ENCODE measurements at regions not wholly inside any gene's neighbourhood (a gene's known extent, or its start where the extent isn't known, plus 50 kb on each side); places are given as distances from the start of the nearest gene placed in this dataset.

DNA sequence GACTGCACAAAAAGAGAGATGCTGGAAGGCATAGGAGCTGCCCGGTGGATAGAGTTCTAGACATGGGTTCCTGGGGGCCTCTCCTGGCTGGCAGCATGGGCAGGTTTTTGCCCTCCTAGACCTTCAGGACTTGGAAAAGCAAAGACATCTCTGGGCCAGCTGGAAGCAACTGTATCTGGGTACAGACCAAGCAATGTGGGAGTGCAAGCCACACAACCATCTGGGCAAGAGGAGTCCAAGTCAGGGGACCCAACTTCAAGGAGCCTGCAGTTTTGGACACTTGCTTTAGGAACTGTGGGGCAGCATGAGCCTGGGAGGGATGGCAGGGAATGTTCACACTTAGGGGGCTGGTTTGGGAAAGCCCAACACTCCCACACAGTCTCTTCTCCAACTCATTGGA, 323.3 kb downstream of the GADD45G start:
- no peaks in the 10 kb centered on the region for H3K9me3 ChIP-seq (ENCODE audit: control insufficient read depth, insufficient read depth, low read depth, low read length)
- no peak overlapping the region for H3K27ac ChIP-seq (ENCODE audit: extremely low read depth, low read depth, low read length)
- CTCF ChIA-PET = interaction anchor here (1.7 kb wide), 1 partner anchor 174 kb away, joined by 4 read pairs; no protein-coding TSS in a partner anchor
- H3K4me1 ChIP-seq (ENCODE audit: control insufficient read depth, insufficient read depth, low read length) = no peaks in the 10 kb centered on the region
- no peaks in the 10 kb centered on the region for H3K36me3 ChIP-seq (ENCODE audit: control insufficient read depth in 2 of 2, insufficient read depth in 1 of 2, low read length in 2 of 2)
- TF ChIP-seq FEZF1 (tag by site-specific recombination; IDR thresholded peaks at IDR 0.05) = no peak
- no peak for TF ChIP-seq ZFP37 (tag by site-specific recombination; IDR thresholded peaks at IDR 0.05)
- no peak for TF ChIP-seq ZNF777 (tag by site-specific recombination; IDR thresholded peaks at IDR 0.05; ENCODE audit: borderline replicate concordance)
- no peak for TF ChIP-seq ZNF623 (tag by site-specific recombination; IDR thresholded peaks at IDR 0.05)
- no peak for TF ChIP-seq TRIM28 (IDR thresholded peaks at IDR 0.05; ENCODE audit: borderline replicate concordance, low read length)
- no peak for TF ChIP-seq ZNF785 (tag by site-specific recombination; IDR thresholded peaks at IDR 0.05)
- TF ChIP-seq, protein P1, sequence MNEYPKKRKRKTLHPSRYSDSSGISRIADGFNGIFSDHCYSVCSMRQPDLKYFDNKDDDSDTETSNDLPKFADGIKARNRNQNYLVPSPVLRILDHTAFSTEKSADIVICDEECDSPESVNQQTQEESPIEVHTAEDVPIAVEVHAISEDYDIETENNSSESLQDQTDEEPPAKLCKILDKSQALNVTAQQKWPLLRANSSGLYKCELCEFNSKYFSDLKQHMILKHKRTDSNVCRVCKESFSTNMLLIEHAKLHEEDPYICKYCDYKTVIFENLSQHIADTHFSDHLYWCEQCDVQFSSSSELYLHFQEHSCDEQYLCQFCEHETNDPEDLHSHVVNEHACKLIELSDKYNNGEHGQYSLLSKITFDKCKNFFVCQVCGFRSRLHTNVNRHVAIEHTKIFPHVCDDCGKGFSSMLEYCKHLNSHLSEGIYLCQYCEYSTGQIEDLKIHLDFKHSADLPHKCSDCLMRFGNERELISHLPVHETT (tag by site-specific recombination; IDR thresholded peaks at IDR 0.05) = no peak
- POLR2A ChIA-PET = interaction anchor here (1.4 kb wide), 1 partner anchor 323 kb away, joined by 3 read pairs; the partner anchor contains the start of gene GADD45G
- H3K4me3 ChIP-seq (ENCODE audit: low read depth, low read length) = no peak overlapping the region

DNA sequence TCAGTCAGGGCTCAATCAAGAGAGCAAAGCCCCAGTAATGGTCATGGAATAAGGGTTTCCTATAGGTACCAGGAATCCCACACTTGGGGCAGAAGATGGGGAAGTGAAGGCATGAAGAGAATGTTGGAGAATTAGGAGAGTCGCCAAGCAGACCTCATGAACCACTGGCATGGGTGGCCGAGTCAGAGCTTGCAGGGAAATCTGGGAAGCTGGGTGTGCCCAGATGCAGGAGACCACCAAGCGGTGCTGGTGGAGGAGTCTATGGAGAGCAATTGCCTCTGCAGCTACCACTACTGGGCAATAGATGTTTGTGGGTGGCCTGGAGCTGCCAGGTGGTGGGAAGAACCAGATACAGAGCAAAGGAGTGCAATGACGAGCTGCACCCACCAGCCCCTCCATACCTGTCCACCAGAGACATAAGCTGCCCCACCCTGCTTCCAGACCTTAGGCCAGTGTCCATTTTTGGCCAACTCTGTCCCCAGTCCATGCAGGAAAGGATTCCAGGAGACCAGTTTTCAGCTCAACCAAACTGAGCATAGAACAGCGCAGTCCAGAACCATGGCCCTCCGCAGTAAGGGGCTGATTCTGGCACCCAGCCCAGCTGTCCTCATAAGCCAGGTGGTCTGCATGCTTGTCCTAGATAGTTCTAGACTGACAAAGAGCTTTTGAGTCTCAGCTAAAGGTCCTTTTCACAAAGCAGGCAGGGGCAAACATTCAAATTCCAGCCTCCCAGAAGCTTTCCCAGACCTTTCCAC, 323.9 kb downstream of the GADD45G start:
- no peaks in the 10 kb centered on the region for H3K4me1 ChIP-seq (ENCODE audit: control insufficient read depth, insufficient read depth, low read length)
- H3K4me3 ChIP-seq (ENCODE audit: low read depth, low read length) = no peak overlapping the region
- ChIA-PET CTCF (interaction anchor here (0.6 to 1.7 kb wide), 5 partner anchors 9 to 335 kb away, joined by 3 to 6 read pairs (median 4); no protein-coding TSS in a partner anchor), POLR2A (interaction anchor here (0.7 kb wide), 1 partner anchor 324 kb away, joined by 3 read pairs; the partner anchor contains the start of gene GADD45G)
- no peaks in the 10 kb centered on the region for H3K36me3 ChIP-seq (ENCODE audit: control insufficient read depth in 2 of 2, insufficient read depth in 1 of 2, low read length in 2 of 2)
- H3K27ac ChIP-seq (ENCODE audit: extremely low read depth, low read depth, low read length) = no peak overlapping the region
- TF ChIP-seq WT1 (tag by site-specific recombination; IDR thresholded peaks at IDR 0.05) (no peak), ZNF112 (tag by site-specific recombination; IDR thresholded peaks at IDR 0.05) (no peak), ZNF274 (IDR thresholded peaks at IDR 0.05; ENCODE audit: low read length) (no peak), ZNF274 (tag by site-specific recombination; IDR thresholded peaks at IDR 0.05; ENCODE audit: borderline replicate concordance) (no peak), ZNF830 (tag by site-specific recombination; IDR thresholded peaks at IDR 0.05; ENCODE audit: low read depth) (no peak), ZNF433 (tag by site-specific recombination; IDR thresholded peaks at IDR 0.05; ENCODE audit: low read depth) (no peak), ZNF549 (tag by site-specific recombination; IDR thresholded peaks at IDR 0.05) (no peak), ZNF416 (tag by site-specific recombination; IDR thresholded peaks at IDR 0.05) (no peak), ZNF529 (tag by site-specific recombination; IDR thresholded peaks at IDR 0.05; ENCODE audit: insufficient replicate concordance) (no peak), ZBTB8A (tag by site-specific recombination; IDR thresholded peaks at IDR 0.05) (no peak), ZNF670 (tag by site-specific recombination; IDR thresholded peaks at IDR 0.05; ENCODE audit: low read depth) (no peak), ZNF785 (tag by site-specific recombination; IDR thresholded peaks at IDR 0.05) (no peak), ZNF132 (tag by site-specific recombination; IDR thresholded peaks at IDR 0.05; ENCODE audit: borderline replicate concordance) (no peak), ZNF561 (tag by site-specific recombination; IDR thresholded peaks at IDR 0.05; ENCODE audit: borderline replicate concordance) (no peak), ZNF624 (tag by site-specific recombination; IDR thresholded peaks at IDR 0.05) (no peak), ZNF473 (tag by site-specific recombination; IDR thresholded peaks at IDR 0.05) (no peak), ZNF10 (tag by site-specific recombination; IDR thresholded peaks at IDR 0.05) (no peak)
- TF ChIP-seq, protein P2, sequence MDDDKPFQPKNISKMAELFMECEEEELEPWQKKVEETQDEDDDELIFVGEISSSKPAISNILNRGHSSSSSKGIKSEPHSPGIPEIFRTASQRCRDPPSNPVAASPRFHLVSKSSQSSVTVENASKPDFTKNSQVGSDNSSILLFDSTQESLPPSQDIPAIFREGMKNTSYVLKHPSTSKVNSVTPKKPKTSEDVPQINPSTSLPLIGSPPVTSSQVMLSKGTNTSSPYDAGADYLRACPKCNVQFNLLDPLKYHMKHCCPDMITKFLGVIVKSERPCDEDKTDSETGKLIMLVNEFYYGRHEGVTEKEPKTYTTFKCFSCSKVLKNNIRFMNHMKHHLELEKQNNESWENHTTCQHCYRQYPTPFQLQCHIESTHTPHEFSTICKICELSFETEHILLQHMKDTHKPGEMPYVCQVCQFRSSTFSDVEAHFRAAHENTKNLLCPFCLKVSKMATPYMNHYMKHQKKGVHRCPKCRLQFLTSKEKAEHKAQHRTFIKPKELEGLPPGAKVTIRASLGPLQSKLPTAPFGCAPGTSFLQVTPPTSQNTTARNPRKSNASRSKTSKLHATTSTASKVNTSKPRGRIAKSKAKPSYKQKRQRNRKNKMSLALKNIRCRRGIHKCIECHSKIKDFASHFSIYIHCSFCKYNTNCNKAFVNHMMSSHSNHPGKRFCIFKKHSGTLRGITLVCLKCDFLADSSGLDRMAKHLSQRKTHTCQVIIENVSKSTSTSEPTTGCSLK (tag by site-specific recombination; IDR thresholded peaks at IDR 0.05) = no peak
- TF ChIP-seq, protein P3, sequence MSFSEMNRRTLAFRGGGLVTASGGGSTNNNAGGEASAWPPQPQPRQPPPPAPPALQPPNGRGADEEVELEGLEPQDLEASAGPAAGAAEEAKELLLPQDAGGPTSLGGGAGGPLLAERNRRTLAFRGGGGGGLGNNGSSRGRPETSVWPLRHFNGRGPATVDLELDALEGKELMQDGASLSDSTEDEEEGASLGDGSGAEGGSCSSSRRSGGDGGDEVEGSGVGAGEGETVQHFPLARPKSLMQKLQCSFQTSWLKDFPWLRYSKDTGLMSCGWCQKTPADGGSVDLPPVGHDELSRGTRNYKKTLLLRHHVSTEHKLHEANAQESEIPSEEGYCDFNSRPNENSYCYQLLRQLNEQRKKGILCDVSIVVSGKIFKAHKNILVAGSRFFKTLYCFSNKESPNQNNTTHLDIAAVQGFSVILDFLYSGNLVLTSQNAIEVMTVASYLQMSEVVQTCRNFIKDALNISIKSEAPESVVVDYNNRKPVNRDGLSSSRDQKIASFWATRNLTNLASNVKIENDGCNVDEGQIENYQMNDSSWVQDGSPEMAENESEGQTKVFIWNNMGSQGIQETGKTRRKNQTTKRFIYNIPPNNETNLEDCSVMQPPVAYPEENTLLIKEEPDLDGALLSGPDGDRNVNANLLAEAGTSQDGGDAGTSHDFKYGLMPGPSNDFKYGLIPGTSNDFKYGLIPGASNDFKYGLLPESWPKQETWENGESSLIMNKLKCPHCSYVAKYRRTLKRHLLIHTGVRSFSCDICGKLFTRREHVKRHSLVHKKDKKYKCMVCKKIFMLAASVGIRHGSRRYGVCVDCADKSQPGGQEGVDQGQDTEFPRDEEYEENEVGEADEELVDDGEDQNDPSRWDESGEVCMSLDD (tag by site-specific recombination; IDR thresholded peaks at IDR 0.05) = no peak
- TF ChIP-seq, protein P4, sequence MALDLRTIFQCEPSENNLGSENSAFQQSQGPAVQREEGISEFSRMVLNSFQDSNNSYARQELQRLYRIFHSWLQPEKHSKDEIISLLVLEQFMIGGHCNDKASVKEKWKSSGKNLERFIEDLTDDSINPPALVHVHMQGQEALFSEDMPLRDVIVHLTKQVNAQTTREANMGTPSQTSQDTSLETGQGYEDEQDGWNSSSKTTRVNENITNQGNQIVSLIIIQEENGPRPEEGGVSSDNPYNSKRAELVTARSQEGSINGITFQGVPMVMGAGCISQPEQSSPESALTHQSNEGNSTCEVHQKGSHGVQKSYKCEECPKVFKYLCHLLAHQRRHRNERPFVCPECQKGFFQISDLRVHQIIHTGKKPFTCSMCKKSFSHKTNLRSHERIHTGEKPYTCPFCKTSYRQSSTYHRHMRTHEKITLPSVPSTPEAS (tag by site-specific recombination; IDR thresholded peaks at IDR 0.05) = no peak
- no peaks in the 10 kb centered on the region for H3K9me3 ChIP-seq (ENCODE audit: control insufficient read depth, insufficient read depth, low read depth, low read length)
